H1 (cell line): ENCODE measurements at regions not wholly inside any gene's neighbourhood (a gene's known extent, or its start where the extent isn't known, plus 50 kb on each side); places are given as distances from the start of the nearest gene placed in this dataset.

Source experiments
- CTCF ChIA-PET: fragments of 300-600 bp; sonication (Branson Sonifier 250); formaldehyde crosslinking; loops from one replicate; lab custom pipeline; 2021; ENCODE audit not compliant: partially characterized antibody; lab: Charles Lee
- POLR2A ChIA-PET: fragments of 300-600 bp; sonication (Branson Sonifier 250); formaldehyde crosslinking; loops from one replicate; lab custom pipeline; 2021; ENCODE audit warnings: inconsistent platforms; ENCODE audit not compliant: partially characterized antibody; lab: Charles Lee
- DNase-seq, 2 experiments: peaks; one replicate each; pipeline versions ENCODE4 v3.0.0 to v3.0.0-alpha.2; 2010 to 2022; ENCODE audit warnings: low spot score in 2 of 2, low read depth in 1 of 2, mixed read lengths in 1 of 2
- FAIRE-seq: peaks from 2 replicates; lab custom pipeline; 2011; peaks lifted over from hg19 to GRCh38; lab: Jason Lieb, UNC
- H2AFZ ChIP-seq: 2 replicates; pipeline ENCODE4 v1.8.1; 2012; ENCODE audit warnings: low read length, inconsistent platforms
- H2AK5ac ChIP-seq: 2 replicates; pipeline ENCODE4 v1.6.1; 2013; ENCODE audit warnings: low read depth, low read length
- H2BK120ac ChIP-seq: replicated peaks from 2 replicates; pipeline ENCODE3; 2013; ENCODE audit warnings: low read depth, low read length, inconsistent platforms
- H2BK12ac ChIP-seq: 2 replicates; pipeline ENCODE4 v1.6.1; 2013; ENCODE audit warnings: low read depth, low read length
- H2BK15ac ChIP-seq: 2 replicates; pipeline ENCODE4 v1.6.1; 2013; ENCODE audit warnings: low read length
- H2BK20ac ChIP-seq: 2 replicates; pipeline ENCODE4 v1.6.1; 2013; ENCODE audit warnings: low read length
- H2BK5ac ChIP-seq: 2 replicates; pipeline ENCODE4 v1.6.1; 2013; ENCODE audit warnings: low read depth, low read length
- H3K14ac ChIP-seq: 2 replicates; pipeline ENCODE4 v1.6.1; 2013; ENCODE audit warnings: inconsistent platforms; ENCODE audit not compliant: insufficient read length
- H3K18ac ChIP-seq: 2 replicates; pipeline ENCODE4 v1.6.1; 2013; ENCODE audit warnings: low read length; ENCODE audit errors: extremely low read depth
- H3K23ac ChIP-seq: 2 replicates; pipeline ENCODE4 v1.6.1; 2013; ENCODE audit warnings: inconsistent platforms; ENCODE audit not compliant: insufficient read length
- H3K23me2 ChIP-seq: 2 replicates; pipeline ENCODE4 v1.6.1; 2013; ENCODE audit warnings: low read depth, low read length
- H3K27ac ChIP-seq: 2 replicates; pipeline ENCODE4 v1.6.1; 2011; ENCODE audit warnings: low read depth, low read length, inconsistent platforms
- H3K27me3 ChIP-seq, 4 experiments: replicated peaks in 1 of 4; 1 replicate in 1 of 4; 2 replicates in 3 of 4; pipeline versions ENCODE4 v1.6.1 to v1.8.1; 2011 to 2013; ENCODE audit warnings: low read length in 3 of 4, mild to moderate bottlenecking in 3 of 4, inconsistent platforms in 2 of 4, mixed read lengths in 2 of 4, moderate library complexity in 1 of 4; ENCODE audit not compliant: control insufficient read depth in 3 of 4, insufficient read depth in 3 of 4; ENCODE audit errors: extremely low read depth in 1 of 4
- H3K36me3 ChIP-seq, 4 experiments: 2 replicates each; pipeline versions ENCODE4 v1.6.1 to v1.8.1; 2011 to 2013; ENCODE audit warnings: mild to moderate bottlenecking in 4 of 4, low read length in 3 of 4, moderate library complexity in 2 of 4, control low read depth in 1 of 4, inconsistent platforms in 1 of 4; ENCODE audit not compliant: insufficient read depth in 4 of 4, control insufficient read depth in 2 of 4
- H3K4ac ChIP-seq: replicated peaks from 2 replicates; pipeline ENCODE3; 2013; ENCODE audit warnings: low read length, low read depth, mixed read lengths, inconsistent platforms; ENCODE audit not compliant: insufficient read length
- H3K4me1 ChIP-seq, 4 experiments: replicated peaks in 1 of 4; 1 replicate in 1 of 4; 2 replicates in 3 of 4; pipeline versions ENCODE4 v1.6.1 to v1.8.1; 2011 to 2013; ENCODE audit warnings: low read length in 3 of 4, inconsistent platforms in 2 of 4, mixed read lengths in 1 of 4; ENCODE audit not compliant: insufficient read depth in 4 of 4, control insufficient read depth in 3 of 4
- H3K4me2 ChIP-seq, 2 experiments: 2 replicates each; pipeline versions ENCODE4 v1.6.1 to v1.8.1; 2011 to 2013; ENCODE audit warnings: low read depth in 2 of 2, low read length in 2 of 2, control low read depth in 1 of 2, inconsistent platforms in 1 of 2, mild to moderate bottlenecking in 1 of 2; ENCODE audit not compliant: insufficient read depth in 1 of 2
- H3K4me3 ChIP-seq, 4 experiments: fragments of 200-600, 300-600 bp in 1 of 4; sonication (generic), shearing (Covaris generic), sonication (Bioruptor Twin) in 1 of 4; 2 replicates each; pipeline versions ENCODE4 v1.5.1 to v1.8.1; 2011 to 2016; ENCODE audit warnings: low read length in 4 of 4, low read depth in 3 of 4, control low read depth in 2 of 4, inconsistent platforms in 2 of 4, mild to moderate bottlenecking in 2 of 4, mixed read lengths in 1 of 4, moderate library complexity in 1 of 4; ENCODE audit not compliant: insufficient read depth in 2 of 4; ENCODE audit errors: extremely low read depth in 1 of 4
- H3K56ac ChIP-seq: replicated peaks from 2 replicates; pipeline ENCODE3; 2013; ENCODE audit warnings: low read depth, mild to moderate bottlenecking, mixed read lengths, low read length, inconsistent platforms; ENCODE audit not compliant: insufficient read length
- H3K79me1 ChIP-seq: 2 replicates; pipeline ENCODE4 v1.6.1; 2013; ENCODE audit warnings: low read depth, low read length, control low read depth
- H3K79me2 ChIP-seq, 2 experiments: 2 replicates each; pipeline versions ENCODE4 v1.6.1 to v1.8.1; 2012 to 2013; ENCODE audit warnings: low read length in 2 of 2, mild to moderate bottlenecking in 2 of 2, inconsistent platforms in 1 of 2; ENCODE audit not compliant: insufficient read depth in 2 of 2, control insufficient read depth in 1 of 2
- H3K9ac ChIP-seq, 4 experiments: replicated peaks in 1 of 4; 1 replicate in 1 of 4; 2 replicates in 3 of 4; pipeline versions ENCODE4 v1.6.1 to v1.8.1; 2011 to 2013; ENCODE audit warnings: low read depth in 3 of 4, low read length in 3 of 4, control low read depth in 2 of 4, mild to moderate bottlenecking in 2 of 4, moderate library complexity in 2 of 4, inconsistent platforms in 1 of 4; ENCODE audit errors: extremely low read depth in 1 of 4
- H3K9me3 ChIP-seq, 2 experiments: 2 replicates each; pipeline versions ENCODE4 v1.6.1 to v1.8.1; 2012 to 2013; ENCODE audit warnings: mild to moderate bottlenecking in 2 of 2, moderate library complexity in 2 of 2, control low read depth in 1 of 2, inconsistent platforms in 1 of 2, low read depth in 1 of 2, low read length in 1 of 2, mixed read lengths in 1 of 2; ENCODE audit not compliant: insufficient read depth in 2 of 2
- H4K20me1 ChIP-seq, 2 experiments: replicated peaks in 1 of 2; 2 replicates each; pipeline versions ENCODE3 to v1.8.1; 2011 to 2013; ENCODE audit warnings: inconsistent platforms in 2 of 2, low read length in 2 of 2, mild to moderate bottlenecking in 1 of 2; ENCODE audit not compliant: insufficient read depth in 2 of 2, control insufficient read depth in 1 of 2
- H4K5ac ChIP-seq: 2 replicates; pipeline ENCODE4 v1.6.1; 2013; ENCODE audit warnings: low read length, low read depth, mixed read lengths, inconsistent platforms; ENCODE audit not compliant: insufficient read length
- H4K8ac ChIP-seq: 2 replicates; pipeline ENCODE4 v1.8.0; 2013; ENCODE audit warnings: mild to moderate bottlenecking, moderate library complexity, low read length, inconsistent platforms; ENCODE audit not compliant: insufficient read depth; ENCODE audit errors: extremely low read depth
- H4K91ac ChIP-seq: replicated peaks from 2 replicates; pipeline ENCODE3; 2013; ENCODE audit warnings: low read length, mixed read lengths, inconsistent platforms; ENCODE audit not compliant: insufficient read length
- CHD1 ChIP-seq: IDR thresholded peaks from 2 replicates; pipeline ENCODE4 v1.6.1; 2012; ENCODE audit warnings: low read depth, low read length, improper control_type of control experiment
- JUND ChIP-seq: IDR thresholded peaks from 2 replicates; pipeline ENCODE4 v1.6.1; 2011; ENCODE audit warnings: mild to moderate bottlenecking, improper control_type of control experiment, low read length
- KDM1A ChIP-seq: fragments of 200-600, 300-600 bp; sonication (generic); IDR thresholded peaks from 2 replicates; pipeline ENCODE4 v1.7.1; 2016; ENCODE audit warnings: mild to moderate bottlenecking, low read length, borderline replicate concordance
- MAX ChIP-seq: IDR thresholded peaks from 2 replicates; pipeline ENCODE4 v1.6.1; 2012; ENCODE audit warnings: inconsistent platforms
- NANOG ChIP-seq: IDR thresholded peaks from 2 replicates; pipeline ENCODE4 v1.6.1; 2011; ENCODE audit warnings: low read length, low read depth, mild to moderate bottlenecking, inconsistent platforms; ENCODE audit not compliant: insufficient read depth, poor library complexity, severe bottlenecking
- NRF1 ChIP-seq: IDR thresholded peaks from 2 replicates; pipeline ENCODE4 v1.6.1; 2011; ENCODE audit warnings: mild to moderate bottlenecking, low read depth, low read length, improper control_type of control experiment
- RAD21 ChIP-seq, 2 experiments: IDR thresholded peaks in 1 of 2; conservative IDR thresholded peaks in 1 of 2; 2 replicates each; pipeline ENCODE4 v1.6.1; 2011; ENCODE audit warnings: low read depth in 2 of 2, low read length in 2 of 2, improper control_type of control experiment in 1 of 2, inconsistent platforms in 1 of 2, mild to moderate bottlenecking in 1 of 2, moderate library complexity in 1 of 2
- RNF2 ChIP-seq: fragments of 200-900, 300-1000 bp; sonication (generic); IDR thresholded peaks from 2 replicates; pipeline ENCODE4 v1.7.1; 2016; ENCODE audit warnings: borderline replicate concordance, low read depth, mild to moderate bottlenecking, antibody characterized with exemption, low read length; ENCODE audit not compliant: poor library complexity, severe bottlenecking; ENCODE audit errors: missing control alignments
- SIN3A ChIP-seq, 2 experiments: IDR thresholded peaks in 1 of 2; conservative IDR thresholded peaks in 1 of 2; 2 replicates each; pipeline ENCODE4 v1.6.1; 2011 to 2012; ENCODE audit warnings: low read length in 2 of 2, improper control_type of control experiment in 1 of 2, low read depth in 1 of 2, mild to moderate bottlenecking in 1 of 2
- SRF ChIP-seq: IDR thresholded peaks from 2 replicates; pipeline ENCODE4 v1.6.1; 2011; ENCODE audit warnings: mild to moderate bottlenecking, low read depth, low read length, moderate library complexity
- WGBS, 2 experiments: shearing (Covaris generic) in 1 of 2; methylation state at CpG; one replicate each; pipeline versions ENCODE4 v1.1.6 to v1.1.7; 2013 to 2015; ENCODE audit warnings: low lambda C conversion rate in 2 of 2, mixed read lengths in 2 of 2, inconsistent platforms in 1 of 2, low coverage in 1 of 2, missing lambda C conversion rate in 1 of 2; ENCODE audit not compliant: insufficient replicate concordance in 2 of 2, insufficient coverage in 1 of 2, insufficient read length in 1 of 2; ENCODE audit errors: extremely low coverage in 1 of 2, missing lambda C conversion rate in 1 of 2; 5-methylcytosine and 5-hydroxymethylcytosine counted together
- TF ChIP-seq, protein P1 (sequence below), 3 experiments: IDR thresholded peaks; 1 replicate in 2 of 3; 2 replicates in 1 of 3; pipeline versions ENCODE4 v1.5.1 to v1.6.1; 2011; ENCODE audit warnings: low read length in 3 of 3, mild to moderate bottlenecking in 3 of 3, inconsistent platforms in 2 of 3, low read depth in 1 of 3, moderate library complexity in 1 of 3; ENCODE audit not compliant: insufficient read depth in 1 of 3; ENCODE audit errors: control extremely low read depth in 1 of 3

GRCh38 chr7:109354000-109354399 lies 784.3 kb downstream of the DNAJB9 start:
- Histone ChIP-seq H3K9me3 (no peaks in the 10 kb centered on the region), H3K4me1 (no peaks in the 10 kb centered on the region), H2BK20ac (no peak overlapping the region), H2AFZ (no peak overlapping the region), H3K9ac (no peak overlapping the region), H2AK5ac (no peak overlapping the region), H4K5ac (no peak overlapping the region), H3K23ac (no peak overlapping the region), H3K79me1 (no peaks in the 10 kb centered on the region), H3K14ac (no peak overlapping the region), H2BK15ac (no peak overlapping the region), H4K91ac (no peak overlapping the region), H3K56ac (no peak overlapping the region), H3K4me3 (no peak overlapping the region), H4K20me1 (no peaks in the 10 kb centered on the region), H3K79me2 (no peaks in the 10 kb centered on the region), H4K8ac (no peak overlapping the region), H3K18ac (no peak overlapping the region), H3K4me2 (no peak overlapping the region), H2BK5ac (no peak overlapping the region), H3K23me2 (no peaks in the 10 kb centered on the region; the same call in 1 of the 2 replicates), H2BK120ac (no peak overlapping the region), H2BK12ac (no peak overlapping the region), H3K36me3 (no peaks in the 10 kb centered on the region), H3K27ac (no peak overlapping the region), H3K27me3 (no peaks in the 10 kb centered on the region), H3K4ac (no peak overlapping the region)
- no peak for FAIRE-seq
- ChIA-PET CTCF (no interaction called here), POLR2A (no interaction called here)
- no peak for DNase-seq
- 78% methylated on average over 3 of the region's 3 CpGs; no CpG with 5 or more reads in 1 of the 2 experiments for WGBS, 2 experiments
- TF ChIP-seq CHD1 (no peak), KDM1A (no peak), JUND (no peak), NANOG (no peak), RNF2 (no peak), MAX (no peak), NRF1 (no peak), SIN3A (conservative IDR thresholded peaks at IDR 0.05 in 1 of 2, IDR thresholded peaks at IDR 0.05 in 1 of 2; ENCODE audit: low read depth in 1 of 2, low read length in 2 of 2) (no peak), RAD21 (IDR thresholded peaks at IDR 0.05 in 1 of 2, conservative IDR thresholded peaks at IDR 0.05 in 1 of 2; ENCODE audit: low read depth in 2 of 2, low read length in 2 of 2) (no peak), SRF (no peak)
- TF ChIP-seq, protein P1, sequence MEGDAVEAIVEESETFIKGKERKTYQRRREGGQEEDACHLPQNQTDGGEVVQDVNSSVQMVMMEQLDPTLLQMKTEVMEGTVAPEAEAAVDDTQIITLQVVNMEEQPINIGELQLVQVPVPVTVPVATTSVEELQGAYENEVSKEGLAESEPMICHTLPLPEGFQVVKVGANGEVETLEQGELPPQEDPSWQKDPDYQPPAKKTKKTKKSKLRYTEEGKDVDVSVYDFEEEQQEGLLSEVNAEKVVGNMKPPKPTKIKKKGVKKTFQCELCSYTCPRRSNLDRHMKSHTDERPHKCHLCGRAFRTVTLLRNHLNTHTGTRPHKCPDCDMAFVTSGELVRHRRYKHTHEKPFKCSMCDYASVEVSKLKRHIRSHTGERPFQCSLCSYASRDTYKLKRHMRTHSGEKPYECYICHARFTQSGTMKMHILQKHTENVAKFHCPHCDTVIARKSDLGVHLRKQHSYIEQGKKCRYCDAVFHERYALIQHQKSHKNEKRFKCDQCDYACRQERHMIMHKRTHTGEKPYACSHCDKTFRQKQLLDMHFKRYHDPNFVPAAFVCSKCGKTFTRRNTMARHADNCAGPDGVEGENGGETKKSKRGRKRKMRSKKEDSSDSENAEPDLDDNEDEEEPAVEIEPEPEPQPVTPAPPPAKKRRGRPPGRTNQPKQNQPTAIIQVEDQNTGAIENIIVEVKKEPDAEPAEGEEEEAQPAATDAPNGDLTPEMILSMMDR (IDR thresholded peaks at IDR 0.05; ENCODE audit: control extremely low read depth in 1 of 3, insufficient read depth in 1 of 3, low read depth in 1 of 3, low read length in 3 of 3) = no peak
